Aorta (tissue), 5 donors: ENCODE measurements at regions not wholly inside any gene's neighbourhood (a gene's known extent, or its start where the extent isn't known, plus 50 kb on each side); places are given as distances from the start of the nearest gene placed in this dataset.

Experiments used
- ATAC-seq: fragments of 200-7000 bp; cut with Tn5 transposase; one replicate; pipeline ENCODE4 v1.9.1; 2022; ENCODE audit warnings: moderate library complexity; ENCODE audit not compliant: low FRiP score
- DNase-seq, 2 donors: peaks; one replicate each; pipeline ENCODE4 v3.0.0-alpha.2; 2020
- H3K27ac ChIP-seq, 2 donors: one replicate each; pipeline ENCODE4 v1.5.1; 2013; ENCODE audit warnings: low read length in 2 of 2, mild to moderate bottlenecking in 2 of 2, moderate library complexity in 2 of 2, control low read depth in 1 of 2, inconsistent platforms in 1 of 2, low read depth in 1 of 2
- H3K27me3 ChIP-seq, 2 donors: one replicate each; pipeline ENCODE4 v1.6.1; 2013; ENCODE audit warnings: control low read depth in 1 of 2, low read length in 1 of 2, mild to moderate bottlenecking in 1 of 2, moderate library complexity in 1 of 2; ENCODE audit not compliant: insufficient read depth in 2 of 2, control insufficient read depth in 1 of 2
- H3K36me3 ChIP-seq, 2 donors: one replicate each; pipeline ENCODE4 v1.6.1; 2013; ENCODE audit warnings: control low read depth in 1 of 2, low read length in 1 of 2, mild to moderate bottlenecking in 1 of 2; ENCODE audit not compliant: insufficient read depth in 2 of 2, control insufficient read depth in 1 of 2
- H3K4me1 ChIP-seq, 2 donors: one replicate each; pipeline ENCODE4 v1.6.1; 2013; ENCODE audit warnings: low read length in 2 of 2, control low read depth in 1 of 2, mild to moderate bottlenecking in 1 of 2, moderate library complexity in 1 of 2; ENCODE audit not compliant: insufficient read depth in 2 of 2, control insufficient read depth in 1 of 2
- H3K4me3 ChIP-seq, 2 donors: one replicate each; pipeline ENCODE4 v1.5.1; 2013; ENCODE audit warnings: low read length in 2 of 2, control low read depth in 1 of 2, mild to moderate bottlenecking in 1 of 2
- H3K9me3 ChIP-seq: one replicate; pipeline ENCODE4 v1.6.1; 2013; ENCODE audit warnings: mild to moderate bottlenecking, low read length; ENCODE audit not compliant: control insufficient read depth
- WGBS, 2 donors: extraction: QIAGEN DNeasy Blood & Tissue Kit; methylation state at CpG; one replicate each; pipeline ENCODE4 v1.1.7; 2013; 5-methylcytosine and 5-hydroxymethylcytosine counted together
- intact Hi-C, 2 donors: fragments of 100-400 bp; cut with DNase I; formaldehyde crosslinking; loops; one replicate each; pipeline versions ENCODE4 v1.14.2 to v1.15.0; 2022
- donor health status: healthy with polysubstance abuse.
- donor health status: Bipolar disorder and iron deficiency.
- donor health status: DM: no; HTN: no; CAD: no.
- donor health status: DM: no; HTN: no; CAD: no.
- donor health status: DM: yes; HTN: yes; CAD: no.

- no peak overlapping the region for H3K4me3 ChIP-seq
Observed at GRCh38 chr12:132385923-132386751, 56.7 kb upstream of the GALNT9 start.

DNA sequence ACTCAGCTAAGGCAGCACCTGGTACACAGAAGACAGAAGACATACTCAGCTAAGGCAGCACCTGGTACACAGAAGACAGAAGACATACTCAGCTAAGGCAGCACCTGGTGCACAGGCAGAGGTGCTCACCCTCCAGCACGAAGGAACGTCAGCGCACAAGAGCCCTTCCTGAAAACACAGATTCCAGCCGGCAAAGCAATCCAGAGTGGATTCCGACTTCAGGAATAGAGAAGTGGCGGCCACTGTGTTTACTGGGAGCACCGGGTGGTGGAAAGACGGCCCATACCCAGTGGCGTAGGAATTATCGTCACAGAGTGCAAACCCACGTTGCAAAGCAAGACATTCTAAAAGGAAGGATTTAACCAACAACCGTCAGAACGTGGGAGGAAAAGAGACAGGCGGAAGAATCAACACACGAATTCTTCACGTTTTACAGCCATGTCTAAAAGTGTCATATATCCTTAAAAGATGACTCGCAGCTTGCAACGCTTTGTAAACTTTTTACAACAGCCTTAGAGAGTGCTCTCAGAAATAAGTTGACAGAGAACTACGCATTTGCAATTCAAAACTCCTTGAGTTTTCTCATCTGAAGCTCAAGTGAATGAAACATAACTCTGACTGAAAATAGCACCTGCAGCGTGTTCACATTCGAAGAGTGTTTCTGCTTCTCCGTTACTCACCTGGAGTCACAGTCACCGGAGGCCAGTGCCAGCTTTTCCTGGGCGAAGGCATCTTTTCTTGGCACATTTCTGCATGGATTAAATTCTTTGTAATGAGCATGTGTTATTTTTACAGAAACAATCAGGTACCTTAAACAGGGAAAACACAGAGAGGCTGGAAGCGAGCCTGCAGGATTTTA lies 55.8 kb upstream of the GALNT9 start:
- DNase-seq: no peak
- Histone ChIP-seq H3K36me3 (no peaks in the 10 kb centered on the region), H3K27ac (no peak overlapping the region), H3K27me3 (peaks cover 0 to 6% of the 10 kb centered on the region in 2 donors), H3K4me1 (no peaks in the 10 kb centered on the region), H3K9me3 (no peaks in the 10 kb centered on the region), H3K4me3 (no peak overlapping the region)
- 40 to 52% methylated on average over 25 of the region's 25 CpGs for WGBS, 2 donors
- no peak for ATAC-seq
- intact Hi-C loops: no loop called here

More at GRCh38 chr12:132385923-132386751, 56.7 kb upstream of the GALNT9 start:
- intact Hi-C loops: no loop called here
- no peaks in the 10 kb centered on the region for H3K36me3 ChIP-seq
- no peaks in the 10 kb centered on the region for H3K9me3 ChIP-seq
- peaks cover 0 to 3% of the 10 kb centered on the region in 2 donors for H3K27me3 ChIP-seq
- no peak for ATAC-seq
- H3K27ac ChIP-seq: no peak overlapping the region
- peak in 1 of 2 donors; percentile 47 for DNase-seq
- no peaks in the 10 kb centered on the region for H3K4me1 ChIP-seq
- 44 to 50% methylated on average over 35 to 36 of the region's 36 CpGs for WGBS, 2 donors

- Histone ChIP-seq H3K4me1 (no peaks in the 10 kb centered on the region), H3K9me3 (no peaks in the 10 kb centered on the region), H3K27me3 (peaks cover 0 to 6% of the 10 kb centered on the region in 2 donors), H3K36me3 (no peaks in the 10 kb centered on the region), H3K27ac (no peak overlapping the region), H3K4me3 (no peak overlapping the region)
- intact Hi-C loops: no loop called here
- ATAC-seq (no peak), DNase-seq (no peak)
- WGBS, 2 donors: 26% methylated on average over 3 of the region's 3 CpGs
Observed at GRCh38 chr12:132380641-132381040, 51.3 kb upstream of the GALNT9 start.

- Histone ChIP-seq H3K36me3 (no peaks in the 10 kb centered on the region), H3K27ac (no peak overlapping the region), H3K4me1 (no peaks in the 10 kb centered on the region), H3K27me3 (peaks cover 0 to 6% of the 10 kb centered on the region in 2 donors), H3K9me3 (no peaks in the 10 kb centered on the region), H3K4me3 (no peak overlapping the region)
- intact Hi-C loops: no loop called here
- ATAC-seq (no peak), DNase-seq (peak in 1 of 2 donors; percentile 57)
- WGBS, 2 donors: 80 to 83% methylated on average over 25 of the region's 25 CpGs
Observed at GRCh38 chr12:132379996-132380395, 50.6 kb upstream of the GALNT9 start.

DNA sequence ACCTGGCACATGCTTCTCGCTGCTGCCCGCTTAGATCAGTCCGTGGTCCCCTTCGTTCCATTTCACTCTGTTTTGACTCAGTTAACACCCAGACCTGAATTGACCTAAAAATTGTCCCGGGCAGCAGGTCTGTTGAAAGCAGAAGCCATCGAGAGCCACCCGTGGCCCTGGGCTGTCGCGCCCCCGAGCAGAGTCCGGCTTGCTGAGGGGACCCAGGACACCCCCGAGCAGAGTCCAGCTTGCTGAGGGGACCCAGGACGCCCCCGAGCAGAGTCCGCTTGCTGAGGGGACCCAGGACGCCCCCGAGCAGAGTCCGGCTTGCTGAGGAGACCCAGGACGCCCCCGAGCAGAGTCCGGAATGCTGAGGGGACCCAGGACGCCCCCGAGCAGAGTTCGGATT lies 50.2 kb upstream of the GALNT9 start:
- Histone ChIP-seq H3K27me3 (peaks cover 0 to 6% of the 10 kb centered on the region in 2 donors), H3K4me3 (no peak overlapping the region), H3K9me3 (no peaks in the 10 kb centered on the region), H3K4me1 (no peaks in the 10 kb centered on the region), H3K36me3 (no peaks in the 10 kb centered on the region), H3K27ac (no peak overlapping the region)
- intact Hi-C loops: no loop called here
- DNase-seq (peak in 1 of 2 donors; percentile 43), ATAC-seq (no peak)
- WGBS, 2 donors: 86% methylated on average over 24 of the region's 24 CpGs
